HG02623 (cell line): ENCODE measurements at regions not wholly inside any gene's neighbourhood (a gene's known extent, or its start where the extent isn't known, plus 50 kb on each side); places are given as distances from the start of the nearest gene placed in this dataset.
"Not testable (repeated sequence)": the region's sequence is repeated elsewhere in the genome, so short reads cannot be mapped to it uniquely, and the experiment has no call there.

ENCODE experiments used
- ATAC-seq: cut with Tn5 transposase; IDR thresholded peaks from one replicate; pipeline ENCODE4 v1.9.1; 2021; ENCODE audit warnings: moderate library complexity; ENCODE audit not compliant: unreplicated experiment

DNA sequence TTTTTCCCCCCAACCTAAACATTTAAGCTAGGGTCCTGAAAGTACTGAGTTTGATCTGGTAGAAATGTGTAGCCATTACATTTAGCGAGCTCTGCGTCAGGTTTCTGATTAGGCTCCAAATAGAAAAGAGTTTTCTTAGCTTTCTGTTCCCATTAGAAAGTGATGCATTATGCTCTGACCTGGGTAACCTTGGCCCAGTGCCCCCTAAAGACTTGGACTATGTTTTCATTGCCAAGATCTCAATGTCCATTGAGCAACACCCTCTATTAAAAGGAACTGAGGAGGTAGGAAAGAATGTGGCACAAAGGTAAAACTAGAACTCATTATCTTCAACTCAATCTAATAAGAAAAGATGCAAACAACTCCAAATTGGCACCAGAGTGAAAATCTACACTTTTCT, 358.9 kb upstream of the PCSK5 start:
- ATAC-seq = no peak

- ATAC-seq = no peak
Measured at GRCh38 chr9:75532233-75533050, 358.0 kb upstream of the PCSK5 start.

GRCh38 chr9:75539523-75539922, 350.9 kb upstream of the PCSK5 start:
- ATAC-seq = no peak

GRCh38 chr9:75540185-75540584, 350.3 kb upstream of the PCSK5 start:
- ATAC-seq = no peak

GRCh38 chr9:75541734-75542133, 348.7 kb upstream of the PCSK5 start:
- ATAC-seq = no peak

DNA sequence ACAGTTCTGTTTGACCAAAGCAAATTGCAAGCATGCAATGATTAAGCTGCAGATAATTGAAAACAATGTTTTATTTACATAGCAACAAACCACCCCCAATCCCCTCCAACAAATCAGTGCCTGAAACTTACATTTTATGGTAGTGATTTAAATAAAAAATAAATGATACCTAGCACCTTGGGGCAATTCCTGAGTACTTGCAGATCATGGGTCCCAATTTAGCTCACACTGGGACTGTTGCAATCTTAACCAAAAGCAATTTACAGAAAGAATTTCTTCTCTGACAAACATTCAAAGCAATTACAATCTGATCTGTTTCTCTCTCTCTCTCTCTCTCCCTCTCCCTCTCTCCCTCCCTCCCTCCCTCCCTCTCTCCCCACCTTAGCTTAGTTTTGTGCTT, 345.7 kb upstream of the PCSK5 start:
- no peak for ATAC-seq

- ATAC-seq = no peak
Measured at GRCh38 chr9:75545287-75545686, 345.2 kb upstream of the PCSK5 start.

DNA sequence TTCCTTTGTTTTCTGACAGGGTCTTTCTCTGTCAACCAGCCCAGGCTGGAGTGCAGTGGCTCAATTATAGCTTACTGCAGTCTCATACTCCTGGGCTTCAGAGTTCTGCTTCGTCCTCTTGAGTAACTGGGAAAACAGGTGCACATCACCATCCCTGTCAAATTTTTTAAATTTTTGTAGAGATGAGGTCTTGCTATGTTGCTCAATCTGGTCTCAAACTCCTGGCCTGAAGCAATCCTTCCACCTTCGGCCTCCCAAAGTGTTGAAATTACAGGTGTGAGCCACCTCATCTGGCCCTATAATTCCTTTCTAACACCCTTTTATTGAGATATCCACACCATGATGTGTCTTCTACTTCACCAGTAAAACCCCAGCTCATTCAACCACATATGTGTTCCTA, 341.6 kb upstream of the PCSK5 start:
- ATAC-seq = no peak

GRCh38 chr9:75551861-75552260, 338.6 kb upstream of the PCSK5 start:
- ATAC-seq = no peak

DNA sequence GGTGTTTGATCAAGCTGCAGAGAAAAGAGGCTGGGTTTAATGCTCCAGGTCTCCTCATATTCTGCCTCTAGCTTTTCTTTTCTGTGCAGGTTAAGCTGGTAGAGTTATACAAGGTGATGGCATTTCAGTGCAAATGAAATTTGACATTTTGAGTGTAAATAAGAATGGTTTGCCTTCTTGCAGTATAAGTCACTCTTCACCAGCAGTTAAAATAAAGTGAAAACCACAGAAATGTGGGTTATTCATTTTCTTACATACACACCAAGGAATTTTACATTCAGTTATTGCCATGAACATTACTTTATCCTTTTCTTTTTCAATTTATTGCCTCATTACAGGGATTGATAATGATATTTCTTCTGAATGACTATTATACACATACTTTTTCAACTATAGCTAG, 337.5 kb upstream of the PCSK5 start:
- no peak for ATAC-seq

- ATAC-seq = not testable (repeated sequence)
Measured at GRCh38 chr9:75566813-75567212, 323.7 kb upstream of the PCSK5 start.

GRCh38 chr9:75570538-75570937, 319.9 kb upstream of the PCSK5 start:
- no peak for ATAC-seq

DNA sequence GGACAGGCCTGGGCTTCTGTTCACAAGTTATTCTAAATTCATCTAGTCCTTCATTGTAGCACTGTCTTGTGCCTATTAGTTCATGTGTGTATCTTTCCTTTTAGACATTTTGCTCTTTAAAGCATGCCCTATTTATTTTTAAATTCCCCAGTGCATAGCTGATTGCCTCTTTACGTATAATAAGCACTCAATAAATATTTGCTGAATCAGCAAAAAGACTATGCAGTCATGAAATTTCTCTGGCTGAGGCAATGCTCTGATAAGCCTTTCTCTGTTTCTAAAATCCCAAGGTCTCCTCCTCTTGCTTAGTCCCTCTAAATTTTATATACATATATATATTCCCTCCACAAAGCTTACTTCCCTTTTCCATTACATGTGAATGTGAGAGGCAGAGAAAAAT, 315.9 kb upstream of the PCSK5 start:
- ATAC-seq = no peak

- no peak for ATAC-seq
Measured at GRCh38 chr9:75582870-75583269, 307.6 kb upstream of the PCSK5 start.

DNA sequence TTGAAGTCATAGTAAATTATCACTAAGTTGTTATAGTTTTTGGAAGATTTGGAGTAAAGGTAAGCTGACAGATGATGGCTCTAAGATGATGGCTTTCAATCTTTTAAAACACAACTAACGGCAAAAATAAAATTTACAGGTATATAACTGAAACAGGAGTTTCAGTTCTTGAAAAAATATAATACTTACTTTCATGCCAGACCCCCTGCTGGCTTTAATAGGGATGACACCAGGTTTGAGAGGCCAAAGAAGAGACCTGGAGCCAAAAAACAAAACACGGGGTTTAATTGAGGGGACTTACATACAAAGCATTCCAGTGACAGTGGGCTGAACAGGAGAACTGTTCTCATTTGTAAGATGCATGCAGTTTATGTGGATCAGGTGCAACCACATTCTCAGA, 301.7 kb upstream of the PCSK5 start:
- ATAC-seq = no peak

- ATAC-seq = no peak
Measured at GRCh38 chr9:75589497-75589896, 301.0 kb upstream of the PCSK5 start.

DNA sequence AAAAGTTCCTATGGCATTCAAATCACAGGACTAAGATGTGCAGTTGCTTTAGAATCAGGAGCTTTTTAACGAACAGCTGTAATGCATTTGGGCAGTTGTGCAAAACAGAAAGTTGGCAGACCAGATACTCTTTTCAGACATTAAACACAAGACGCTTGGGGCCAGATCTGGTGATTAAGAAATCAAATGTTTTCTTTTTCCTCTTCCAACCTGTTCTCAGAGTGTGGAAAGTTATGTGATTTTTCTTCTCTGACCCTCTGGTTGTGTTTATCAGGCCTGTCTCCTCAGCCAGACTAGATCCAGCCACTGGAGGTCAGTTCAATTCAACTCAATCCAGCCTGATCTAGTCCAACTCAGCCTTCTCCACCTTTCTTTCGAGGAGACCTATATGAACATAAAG, 298.5 kb upstream of the PCSK5 start:
- no peak for ATAC-seq

DNA sequence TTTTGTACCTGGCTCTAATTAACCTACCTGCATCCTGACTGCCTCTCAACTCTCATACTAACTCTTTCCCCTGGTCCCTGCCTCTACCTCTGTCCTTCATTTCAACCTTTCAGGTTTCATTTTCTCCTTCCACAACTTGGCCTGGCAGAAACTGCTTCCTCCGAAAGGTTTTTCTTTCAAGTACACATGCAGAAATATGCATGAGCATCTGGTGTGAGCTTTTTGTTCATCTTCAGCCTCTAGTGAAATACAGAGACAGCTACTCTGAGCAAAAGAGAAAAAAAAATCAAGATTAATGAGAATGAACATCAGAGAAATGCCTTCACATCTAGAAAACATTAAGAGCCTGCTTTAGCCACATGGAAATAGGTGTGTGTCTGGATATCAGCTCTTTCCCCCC, 297.9 kb upstream of the PCSK5 start:
- ATAC-seq = no peak

- ATAC-seq = no peak
Measured at GRCh38 chr9:75593920-75594319, 296.6 kb upstream of the PCSK5 start.

DNA sequence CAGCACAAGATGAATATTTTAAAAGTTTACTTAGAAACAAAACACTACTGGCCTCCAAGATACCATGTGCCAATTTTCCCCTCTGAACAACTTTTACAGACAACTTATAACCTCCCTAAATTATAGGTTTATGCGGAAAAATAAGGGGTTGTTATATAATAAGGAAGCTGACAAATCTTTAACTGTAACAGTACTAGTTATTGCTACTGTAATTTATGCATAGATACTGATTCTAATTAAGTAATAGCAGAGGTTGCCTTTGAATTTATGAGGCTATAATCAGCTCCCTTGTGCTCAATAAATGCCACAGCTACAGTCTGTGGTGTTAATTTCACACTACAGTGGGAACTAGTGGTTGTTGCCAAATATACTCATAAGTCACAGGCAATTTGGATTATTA, 291.3 kb upstream of the PCSK5 start:
- no peak for ATAC-seq

DNA sequence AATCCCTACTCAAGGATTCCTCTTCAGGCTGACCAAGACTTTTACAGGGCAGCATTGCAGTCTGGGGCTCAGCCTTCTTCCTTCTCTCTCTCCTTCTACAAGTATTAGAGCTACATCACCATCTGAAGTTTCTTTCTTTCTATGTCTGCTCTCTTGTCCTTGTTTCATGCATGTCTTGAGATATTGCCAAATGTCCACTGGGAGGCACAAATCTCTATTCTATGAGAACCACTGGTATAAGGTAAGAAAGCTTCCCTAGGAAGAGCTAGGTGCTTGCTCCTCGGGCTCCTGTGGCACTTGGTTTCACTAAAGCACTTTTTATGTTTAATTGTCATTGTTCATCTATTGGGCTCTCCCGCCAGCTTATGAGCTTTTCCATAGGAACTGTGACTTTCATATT, 289.2 kb upstream of the PCSK5 start:
- no peak for ATAC-seq

DNA sequence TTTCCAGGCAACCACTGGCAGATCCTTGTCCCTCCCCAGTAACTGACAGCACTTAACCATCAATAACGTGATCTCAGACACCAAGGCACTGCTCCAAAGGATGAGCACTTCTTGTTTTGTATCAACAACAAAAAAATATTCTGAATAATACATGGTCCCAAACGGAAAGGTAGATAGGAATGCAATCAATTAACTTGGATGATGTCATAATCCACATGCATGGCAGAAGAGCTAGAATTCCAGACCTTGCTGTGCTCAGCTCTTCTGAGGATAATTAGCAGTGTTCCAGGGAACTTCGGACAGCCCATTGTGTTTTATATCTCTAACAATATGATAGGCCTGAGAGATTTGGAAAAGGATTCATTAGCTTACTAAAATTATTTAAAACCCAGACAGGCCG, 288.4 kb upstream of the PCSK5 start:
- ATAC-seq = no peak

DNA sequence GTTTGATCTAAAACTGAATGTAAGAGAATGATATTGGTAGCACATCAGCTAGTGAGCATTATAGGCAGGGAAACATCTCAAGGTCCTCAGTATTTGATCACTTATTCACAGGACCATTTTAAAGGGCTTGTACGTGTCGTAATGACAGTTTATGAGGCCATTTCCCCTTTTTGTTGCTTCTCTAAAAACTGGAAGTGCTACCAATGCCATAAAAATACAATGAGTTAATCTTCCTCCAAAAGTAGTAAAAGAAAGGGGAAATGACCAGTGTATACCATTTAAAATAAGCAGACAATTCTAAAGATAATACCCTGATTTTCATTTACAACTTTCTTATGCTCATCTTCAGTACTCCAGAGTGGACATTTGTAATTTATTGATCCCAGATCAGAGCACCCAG, 285.8 kb upstream of the PCSK5 start:
- no peak for ATAC-seq
